ENCODE measurements at regions not wholly inside any gene's neighbourhood (a gene's known extent, or its start where the extent isn't known, plus 50 kb on each side); places are given as distances from the start of the nearest gene placed in this dataset.

DNA sequence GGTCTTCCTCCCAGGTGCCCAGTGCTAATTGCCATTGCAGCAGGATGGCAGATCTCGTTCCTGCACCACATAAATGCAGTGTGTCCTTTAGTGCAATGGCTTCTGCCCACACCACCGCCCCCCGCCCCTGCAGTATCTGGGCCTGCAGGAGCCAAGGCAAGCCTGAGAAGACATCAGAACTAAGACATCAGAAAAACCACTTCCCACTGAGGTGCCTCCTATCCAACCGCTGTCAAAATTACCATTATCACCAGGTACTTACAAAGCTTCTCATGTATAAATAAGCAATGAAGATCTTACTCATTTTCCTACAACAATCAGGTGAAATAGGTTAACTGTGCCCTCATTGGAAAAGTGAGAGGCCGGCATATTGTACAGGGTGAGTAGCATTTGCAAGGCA lies 228.8 kb downstream of the FBXO15 start:
- no peak for DNase-seq (ENCODE audit: low read depth)

DNA sequence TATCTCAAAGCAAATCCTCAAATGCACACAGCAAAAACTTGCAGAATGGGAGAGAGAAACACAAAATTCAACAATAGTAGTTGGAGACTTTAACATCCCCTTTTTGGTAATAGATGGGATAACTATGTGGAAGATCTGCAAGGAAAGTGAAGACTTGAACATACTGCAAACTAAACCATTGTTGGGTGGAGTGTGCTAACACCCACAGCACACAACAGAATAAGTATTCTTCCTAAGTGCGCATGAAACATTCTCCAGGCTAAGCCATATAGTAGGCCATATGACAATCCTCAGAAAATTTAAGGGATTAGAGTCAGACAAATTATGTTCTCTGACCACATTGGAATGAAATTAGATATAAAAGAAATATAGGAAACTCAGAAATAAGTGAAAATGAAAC lies 230.6 kb downstream of the FBXO15 start:
- no peak for DNase-seq (ENCODE audit: low read depth)

DNA sequence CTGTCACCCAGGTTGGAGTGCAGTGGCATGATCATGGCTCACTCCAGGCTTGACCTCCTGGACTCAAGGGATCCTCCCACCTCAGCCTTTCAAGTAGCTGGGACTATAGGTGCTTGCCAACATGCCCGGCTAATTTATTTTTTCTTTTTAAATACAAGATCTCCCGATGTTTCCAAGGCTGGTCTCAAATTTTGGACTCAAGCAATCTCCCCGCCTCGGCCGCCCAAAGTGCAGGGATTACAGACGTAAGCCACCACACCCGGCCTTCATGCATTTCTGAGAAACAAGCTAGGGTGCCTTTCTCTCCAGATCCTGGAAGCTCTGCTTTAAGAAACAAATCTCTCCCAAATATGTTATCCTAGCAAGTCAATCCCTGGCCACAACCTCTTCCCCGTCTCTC lies 234.1 kb downstream of the FBXO15 start:
- DNase-seq (ENCODE audit: low read depth) = no peak

DNA sequence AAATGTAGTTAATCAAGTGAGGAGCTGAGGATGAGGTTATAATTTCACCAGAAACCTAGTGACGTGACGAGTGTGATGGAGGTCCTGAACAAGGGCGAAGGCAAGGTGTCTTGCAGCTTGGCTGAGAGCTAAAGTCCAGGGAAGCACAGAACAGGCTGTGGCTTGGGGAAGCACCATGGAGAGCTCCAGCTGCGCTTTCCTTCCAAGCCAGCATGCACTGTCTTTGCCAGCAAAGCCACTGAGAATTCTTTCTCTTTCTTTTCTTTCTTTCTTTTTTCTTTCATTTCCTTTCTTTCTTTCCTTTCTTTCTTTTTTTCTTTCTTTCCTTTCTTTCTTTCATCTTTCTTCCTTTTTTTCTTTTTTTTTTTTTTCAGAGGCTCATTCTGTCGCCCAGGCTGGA lies 239.3 kb downstream of the FBXO15 start:
- no peak for DNase-seq (ENCODE audit: low read depth)

DNA sequence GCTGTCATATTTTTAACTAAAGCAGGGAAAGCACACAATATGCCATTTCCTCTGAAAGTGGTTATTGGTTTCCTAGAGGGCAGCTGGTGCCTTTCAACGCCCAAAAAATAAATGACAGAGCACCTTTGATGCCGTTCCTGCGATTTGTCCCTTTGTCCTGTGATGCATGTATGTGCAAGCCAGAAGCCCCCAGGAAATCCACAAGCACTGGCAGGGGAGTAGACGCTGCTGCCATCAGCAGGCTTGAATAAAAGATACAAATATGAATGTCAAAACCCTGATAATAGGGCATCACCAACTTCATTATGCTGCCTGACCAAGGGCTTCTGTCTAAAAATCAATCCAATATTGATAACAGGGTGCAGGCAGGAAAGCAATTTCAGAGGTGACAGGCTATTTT lies 246.1 kb downstream of the FBXO15 start:
- no peak for DNase-seq (ENCODE audit: low read depth)

DNA sequence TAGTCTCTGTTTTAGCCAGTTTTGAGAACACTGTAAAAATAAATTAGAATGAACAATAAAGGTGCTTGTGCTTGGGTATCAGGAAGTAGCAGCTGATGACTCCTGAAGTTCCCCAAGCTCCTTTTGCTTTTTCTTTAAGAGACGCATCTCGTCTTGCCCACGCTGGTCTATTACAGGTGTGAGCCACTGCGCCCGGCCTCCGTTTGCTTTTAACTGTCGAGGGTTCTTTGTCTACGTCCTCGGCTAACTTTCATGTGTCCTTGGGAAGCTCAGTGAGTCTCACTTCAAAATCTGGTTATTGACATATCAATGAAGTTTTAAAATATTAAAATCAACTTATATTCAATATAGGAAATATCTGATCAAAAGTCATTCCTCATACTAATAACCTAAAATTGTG lies 246.5 kb downstream of the FBXO15 start:
- no peak for DNase-seq (ENCODE audit: low read depth)

DNA sequence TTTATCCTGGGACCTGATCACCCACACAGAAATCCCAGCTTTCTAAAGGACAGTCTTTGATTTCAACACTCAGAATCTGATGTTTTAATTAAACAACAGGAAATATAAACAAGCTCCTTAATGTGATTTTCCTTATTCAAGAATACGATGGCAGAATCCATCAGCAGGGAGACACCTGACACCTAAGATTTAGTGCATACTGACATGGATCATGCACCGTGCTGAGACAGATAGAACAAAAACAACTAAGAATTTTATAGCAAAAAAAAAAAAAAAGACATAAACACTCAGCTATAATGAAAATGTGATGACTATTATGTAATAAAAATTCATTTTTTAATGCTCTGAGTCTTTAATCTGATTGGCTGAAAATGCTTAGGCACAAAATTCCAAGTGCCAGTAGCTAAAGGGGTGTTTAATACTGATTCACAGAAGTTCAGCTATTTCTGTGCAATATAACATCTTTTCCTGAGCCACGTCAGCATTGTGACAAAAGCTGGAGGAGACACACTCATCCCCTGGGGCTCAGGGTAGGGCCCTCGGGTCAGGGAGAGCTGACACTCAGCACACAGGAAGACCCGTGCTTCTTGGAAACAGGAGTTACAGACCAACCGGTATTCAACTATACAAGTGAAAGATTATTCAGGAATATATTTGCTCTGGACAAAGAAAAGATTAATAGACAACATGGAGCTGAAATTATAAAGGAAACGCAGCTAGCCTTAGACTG lies 247.4 kb downstream of the FBXO15 start:
- no peak for DNase-seq (ENCODE audit: low read depth)

DNA sequence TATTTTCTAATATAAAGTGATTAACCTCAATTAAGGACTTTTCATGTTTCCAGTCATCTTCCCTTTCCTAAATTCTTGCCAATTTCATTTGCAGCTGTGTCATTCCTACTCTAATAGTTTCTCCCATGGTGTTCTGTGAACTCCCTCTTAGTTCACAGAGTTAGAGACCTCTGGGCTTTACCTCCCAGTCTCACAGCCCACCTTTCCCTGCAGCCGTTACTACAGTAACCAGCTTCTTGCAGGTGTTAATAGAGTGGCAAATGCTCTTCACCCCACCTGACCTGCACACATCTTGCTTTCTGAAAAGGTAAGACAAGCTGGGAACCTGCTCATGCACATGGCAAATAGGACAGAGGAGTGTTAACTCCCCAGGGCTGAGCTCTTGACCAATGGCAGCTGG lies 250.1 kb downstream of the FBXO15 start:
- no peak for DNase-seq (ENCODE audit: low read depth)

DNA sequence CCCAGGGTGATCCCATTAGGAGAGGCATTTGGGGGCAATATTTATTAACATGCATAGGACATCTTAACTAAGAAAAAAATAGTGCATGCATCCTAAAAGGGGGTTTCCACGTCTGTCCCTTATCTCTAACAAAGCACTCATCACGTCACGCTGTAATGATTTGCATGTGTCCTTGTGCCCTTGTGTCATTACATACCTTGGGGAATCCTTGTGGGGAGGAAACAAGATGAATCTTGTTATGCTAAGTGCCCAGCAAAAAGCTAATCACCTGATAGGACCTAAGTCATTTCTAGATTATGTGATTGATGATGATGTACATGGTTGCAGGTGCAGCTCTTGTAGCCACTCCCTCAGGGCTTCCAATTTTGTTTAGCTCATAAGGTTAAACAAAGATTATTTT lies 250.9 kb downstream of the FBXO15 start:
- no peak for DNase-seq (ENCODE audit: low read depth)

DNA sequence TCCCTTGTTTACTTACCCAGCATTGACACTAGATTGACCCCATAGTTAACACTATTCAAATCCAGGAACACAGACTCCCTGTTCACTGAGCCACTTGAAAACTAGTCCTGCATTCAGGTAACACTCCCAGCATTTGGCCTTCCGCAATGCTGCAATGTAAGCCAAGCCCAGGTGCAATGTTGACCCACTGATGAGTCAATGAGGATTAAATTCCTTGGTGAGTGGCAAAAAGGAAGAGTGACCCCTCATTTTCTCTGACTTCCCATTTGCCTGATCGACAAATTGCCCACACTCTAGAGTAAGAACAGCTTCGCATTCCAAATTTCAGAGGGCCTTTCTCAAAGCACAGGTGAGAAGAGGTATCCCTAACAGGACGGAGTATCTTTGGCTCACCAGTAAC lies 251.9 kb downstream of the FBXO15 start:
- no peak for DNase-seq (ENCODE audit: low read depth)

DNA sequence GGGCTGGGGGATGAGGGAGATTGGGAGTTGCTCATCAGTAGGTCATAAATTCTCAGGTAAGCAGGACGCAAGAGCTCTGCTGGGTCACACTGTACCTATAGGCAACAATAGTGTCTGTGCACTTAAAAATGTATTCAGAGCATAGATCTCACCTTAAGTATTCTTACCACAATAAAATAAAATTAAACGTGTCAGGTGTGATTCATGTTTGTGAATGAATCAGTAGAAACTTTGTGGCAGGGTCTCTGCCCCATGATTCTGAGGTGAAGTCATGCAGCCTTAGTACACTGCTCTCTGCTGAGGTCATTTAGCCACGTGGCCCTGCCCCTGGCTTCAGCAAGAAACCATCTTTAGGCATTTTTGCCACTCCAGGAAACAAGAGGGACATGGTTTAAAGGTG lies 253.8 kb downstream of the FBXO15 start:
- DNase-seq (ENCODE audit: low read depth) = no peak

DNA sequence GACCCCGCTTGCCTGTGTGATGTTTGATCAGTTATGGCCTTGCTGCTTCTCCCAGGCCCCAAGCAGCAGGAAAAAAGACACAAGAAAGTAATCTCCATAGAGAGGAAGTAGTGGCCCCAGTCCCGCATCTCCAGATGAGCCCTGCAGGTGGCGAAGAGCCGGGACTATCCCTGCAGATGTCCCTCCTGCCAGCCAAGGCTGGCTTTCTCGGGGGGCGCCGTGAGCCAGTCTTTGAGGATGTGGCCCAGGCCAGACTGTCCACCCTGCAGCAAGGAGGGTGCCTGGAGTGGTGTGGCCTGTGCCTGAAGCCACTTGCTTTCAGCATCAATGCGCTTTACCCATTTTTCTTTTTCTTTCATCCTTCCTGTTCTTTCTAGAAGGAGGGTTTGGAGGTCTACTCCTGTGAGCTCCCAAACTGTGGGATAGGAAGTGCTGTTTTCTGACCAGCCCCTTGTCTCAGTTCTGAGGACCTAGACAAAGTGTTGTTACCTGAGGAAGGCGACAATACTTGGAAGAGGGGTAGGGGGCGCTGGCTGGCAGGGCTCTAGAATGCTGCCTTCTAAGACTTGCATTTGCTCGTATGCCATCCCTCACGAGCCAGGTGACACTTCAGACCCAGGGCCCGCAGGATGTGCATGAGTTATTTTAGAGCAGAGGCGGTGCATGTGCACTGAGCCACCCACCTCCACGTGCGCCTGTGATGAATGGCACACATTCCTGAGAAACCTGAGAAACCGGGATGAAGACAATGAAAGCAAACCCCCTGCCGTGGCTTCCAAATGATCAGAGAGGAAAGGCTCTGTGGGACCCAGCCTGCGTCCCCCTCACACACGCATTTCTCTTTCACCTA lies 255.8 kb downstream of the FBXO15 start:
- DNase-seq (ENCODE audit: low read depth) = no peak

DNA sequence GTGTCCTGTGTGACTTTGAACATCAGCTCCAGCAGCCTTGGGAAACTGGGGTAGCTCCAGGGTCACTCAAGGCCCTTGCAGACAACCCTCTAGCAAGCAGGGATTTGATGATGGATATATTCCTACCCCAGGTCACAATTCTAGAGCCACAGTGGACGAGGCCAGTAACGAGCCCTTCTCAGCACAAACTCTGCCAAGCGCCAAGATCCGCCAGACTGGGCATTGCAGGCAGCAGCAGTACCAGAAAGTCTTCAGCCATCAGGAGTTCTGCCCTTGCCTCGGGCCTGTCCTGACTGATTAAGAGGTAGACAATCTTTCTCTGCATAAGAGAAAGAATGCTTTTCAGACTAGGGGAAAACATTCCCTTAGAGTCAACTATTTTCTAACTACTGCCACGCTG lies 259.1 kb downstream of the FBXO15 start:
- no peak for DNase-seq (ENCODE audit: low read depth)

DNA sequence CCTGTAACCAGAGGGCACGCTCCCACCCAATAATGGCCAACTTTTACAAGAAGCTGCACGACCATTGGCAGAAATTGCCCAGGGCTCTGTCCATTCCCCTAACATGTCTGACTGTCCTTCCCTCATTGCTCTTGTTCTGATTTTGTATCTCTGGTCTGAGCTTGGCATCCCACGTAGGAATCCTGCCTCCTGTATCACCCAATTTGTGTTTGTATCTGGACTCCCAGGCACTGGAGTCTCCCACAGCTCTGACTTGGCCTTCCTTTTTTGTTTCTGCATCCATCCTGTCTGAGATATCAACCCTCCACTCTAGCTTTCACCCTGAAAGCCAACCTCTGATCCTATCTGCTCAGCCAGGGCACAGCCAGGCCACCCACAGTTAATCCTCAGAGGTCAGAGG lies 259.8 kb downstream of the FBXO15 start:
- no peak for DNase-seq (ENCODE audit: low read depth)

DNA sequence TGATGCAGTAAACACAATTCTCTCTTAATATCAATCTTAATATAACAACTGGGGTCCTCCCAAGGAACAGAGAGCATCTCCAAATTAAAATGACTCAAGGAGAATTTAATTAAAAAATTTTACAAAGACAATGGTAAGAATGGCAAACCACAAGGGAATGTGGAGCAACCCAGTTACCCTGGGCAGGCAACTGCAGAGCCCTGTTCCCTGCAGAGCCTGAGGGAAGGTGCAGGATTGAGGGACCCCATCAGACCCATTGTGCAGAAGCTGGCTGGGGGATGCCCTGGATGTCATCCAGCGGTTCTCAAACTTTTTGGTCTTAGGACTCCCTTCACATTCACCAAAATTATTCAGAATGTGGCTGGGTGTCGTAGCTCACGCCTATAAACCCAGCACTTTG lies 262.8 kb downstream of the FBXO15 start:
- no peak for DNase-seq (ENCODE audit: low read depth)

DNA sequence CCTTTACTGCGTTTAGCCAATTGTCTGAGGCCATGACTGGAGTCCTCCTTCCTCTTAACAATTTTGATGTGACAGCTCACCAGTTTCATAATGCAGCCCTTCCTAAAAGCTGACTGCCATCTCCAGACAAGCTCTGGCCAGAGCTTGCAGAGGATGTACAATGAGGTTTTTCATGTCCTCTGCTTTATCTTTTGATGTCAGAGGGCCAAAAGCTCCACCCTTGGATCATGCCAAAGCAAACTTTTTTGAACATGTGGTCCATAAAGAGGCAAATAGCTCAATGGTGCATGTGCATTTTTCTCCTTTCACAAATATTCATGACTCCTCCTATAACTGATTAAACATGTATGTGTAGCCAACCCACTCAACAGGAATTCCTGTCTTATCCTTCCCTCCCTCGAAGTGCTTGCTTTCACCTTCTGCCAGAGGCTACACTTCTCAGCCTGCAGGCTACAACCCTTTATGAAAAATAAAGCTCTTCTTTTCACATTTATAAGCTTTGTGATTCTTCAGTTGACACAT lies 266.2 kb downstream of the FBXO15 start:
- no peak for DNase-seq (ENCODE audit: low read depth)

DNA sequence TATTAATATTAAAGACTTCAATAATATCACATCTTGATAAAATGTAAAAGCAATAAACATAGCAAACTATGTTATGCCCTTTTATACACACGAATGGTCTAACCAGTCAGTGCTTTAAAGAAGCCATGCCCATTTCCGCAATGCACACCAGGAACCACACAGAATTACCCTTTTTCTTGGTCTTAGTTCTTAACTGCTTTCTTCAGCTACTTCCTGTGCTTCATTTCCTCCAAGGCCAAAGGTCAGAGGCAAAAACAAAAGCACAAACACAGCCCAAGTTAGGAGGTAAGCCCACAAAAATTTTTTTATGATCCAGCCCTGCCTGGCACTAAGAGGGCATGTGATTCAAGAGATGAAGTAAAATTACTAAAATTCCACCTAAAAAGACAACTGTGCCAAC lies 267.2 kb downstream of the FBXO15 start:
- DNase-seq (ENCODE audit: low read depth) = no peak

DNA sequence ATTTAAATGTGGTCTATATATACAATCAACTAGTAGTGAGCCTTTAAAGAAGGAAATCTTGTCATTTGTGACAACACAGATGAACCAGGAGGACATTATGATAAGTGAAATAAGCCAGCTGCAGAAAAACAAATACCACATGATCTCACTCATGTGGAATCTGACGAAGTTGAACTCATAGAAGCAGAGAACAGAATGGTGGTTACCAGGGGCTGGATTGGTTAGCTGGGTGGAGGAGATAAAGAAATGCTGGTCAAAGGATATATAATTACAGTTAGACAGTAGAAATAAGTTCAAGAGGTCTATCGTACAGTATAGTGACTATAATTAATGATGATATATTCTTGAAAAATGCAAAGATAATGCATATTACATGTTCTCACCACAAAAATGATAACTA lies 267.9 kb downstream of the FBXO15 start:
- DNase-seq (ENCODE audit: low read depth) = no peak

DNA sequence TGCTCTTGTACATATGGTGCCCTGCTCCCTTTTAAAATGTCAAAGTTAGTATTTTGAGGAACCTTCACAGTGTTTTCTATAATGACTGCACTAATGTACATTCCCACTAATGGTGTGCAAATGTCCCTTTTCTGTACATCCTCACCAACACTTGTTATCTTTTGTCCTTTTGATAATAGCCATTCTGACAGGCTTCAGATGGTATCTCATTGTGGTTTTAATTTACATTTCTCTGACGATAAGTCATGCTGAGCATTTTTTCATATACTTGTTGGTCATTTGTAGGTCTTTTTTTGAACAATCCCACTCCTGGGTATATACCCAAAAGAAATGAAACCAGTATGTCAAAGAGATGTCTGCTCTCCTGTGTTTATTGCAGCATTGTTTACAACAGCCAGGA lies 268.3 kb downstream of the FBXO15 start:
- DNase-seq (ENCODE audit: low read depth) = no peak

DNA sequence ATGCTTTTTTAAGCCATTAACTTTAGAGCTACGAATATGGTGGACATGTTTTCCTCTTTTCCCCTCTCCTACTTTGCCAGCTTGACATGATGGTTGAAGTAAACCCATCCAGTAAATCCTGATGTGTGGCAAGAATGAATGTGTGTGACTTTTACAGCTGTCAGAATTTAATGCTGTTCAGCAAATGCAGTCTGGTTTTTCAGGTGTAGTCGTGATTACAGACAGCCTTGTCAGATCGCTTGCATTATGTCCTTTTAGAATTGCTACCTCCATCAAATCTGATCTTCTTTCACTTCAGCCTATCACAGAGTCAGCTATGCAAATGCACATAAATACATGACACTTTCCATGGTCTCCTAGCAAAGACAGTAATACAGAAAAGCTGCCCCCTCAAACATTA lies 278.5 kb downstream of the FBXO15 start:
- DNase-seq (ENCODE audit: low read depth) = no peak

DNA sequence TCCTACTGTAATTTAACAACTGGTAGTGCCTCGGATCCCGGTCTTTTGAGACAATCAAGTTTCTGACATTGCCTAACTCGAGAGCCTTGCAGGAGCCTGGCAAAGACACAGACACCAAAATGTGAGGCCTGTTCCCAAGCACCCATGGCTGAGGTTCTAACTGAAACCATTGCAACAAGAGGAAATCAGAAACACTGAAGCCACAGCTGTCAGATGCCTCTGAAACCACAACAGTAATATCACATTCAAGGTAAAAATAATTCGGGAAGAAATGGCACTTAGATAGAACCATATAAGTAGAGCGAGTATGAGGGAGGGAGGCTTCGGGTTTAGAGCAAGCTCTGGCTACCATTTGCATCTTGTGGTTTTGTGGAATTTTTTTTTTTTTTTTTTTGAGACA lies 285.9 kb downstream of the FBXO15 start:
- DNase-seq (ENCODE audit: low read depth) = no peak

DNA sequence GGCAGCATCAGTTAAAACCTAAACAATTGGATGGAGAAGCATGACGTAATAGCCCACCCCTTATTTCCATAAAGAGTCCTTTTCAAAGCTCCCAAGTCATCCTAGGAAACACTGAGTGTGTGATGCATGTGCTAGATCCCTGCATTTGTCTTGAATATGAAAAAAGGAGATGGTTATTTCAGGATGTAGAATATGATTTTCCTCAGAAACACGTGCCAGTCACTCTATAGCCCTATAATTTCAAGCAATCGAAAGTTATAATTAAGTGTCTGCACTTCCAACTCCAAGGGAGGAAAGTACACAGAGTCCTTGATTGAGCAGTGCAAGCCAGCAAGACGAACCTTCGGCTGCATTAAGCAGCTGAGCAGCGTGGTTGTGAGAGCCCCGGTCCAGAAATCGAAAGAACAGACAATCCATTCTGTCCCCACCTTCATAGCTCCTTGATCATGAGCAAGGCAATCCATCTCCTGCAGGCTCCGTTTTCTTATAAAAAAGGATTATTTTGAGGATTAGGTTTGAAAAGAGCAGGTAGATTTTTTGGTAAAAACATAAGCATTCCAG lies 287.7 kb downstream of the FBXO15 start:
- no peak for DNase-seq (ENCODE audit: low read depth)
